SK-N-SH (cell line): ENCODE measurements at regions not wholly inside any gene's neighbourhood (a gene's known extent, or its start where the extent isn't known, plus 50 kb on each side); places are given as distances from the start of the nearest gene placed in this dataset.

Experiments used
- CTCF ChIA-PET: fragments of 300-600, 350-600 bp; formaldehyde crosslinking; extraction: SDS; loops from one replicate; lab custom pipeline; 2021; lab: Yijun Ruan, JAX
- POLR2A ChIA-PET: fragments of 350-600 bp; sonication (Branson Sonifier 250); formaldehyde crosslinking; extraction: SDS; loops from one replicate; lab custom pipeline; 2020; ENCODE audit warnings: antibody characterized with exemption, inconsistent platforms; lab: Yijun Ruan, JAX
- DNase-seq: peaks from one replicate; pipeline ENCODE4 v3.0.0; 2012
- H2AFZ ChIP-seq: fragments of 200-600 bp; sonication (generic); 2 replicates; pipeline ENCODE4 v1.8.1; 2016; ENCODE audit warnings: antibody characterized with exemption, mild to moderate bottlenecking, low read depth
- H3F3A ChIP-seq: fragments of 200-600 bp; sonication (generic); replicated peaks from 2 replicates; pipeline ENCODE3; 2016; ENCODE audit warnings: antibody characterized with exemption, mild to moderate bottlenecking; ENCODE audit not compliant: insufficient read depth
- H3K27ac ChIP-seq, 2 experiments: fragments of 200-500 bp in 1 of 2; fragments of 200-600 bp in 1 of 2; sonication (Bioruptor generic) in 1 of 2; sonication (generic), shearing (Covaris generic) in 1 of 2; 2 replicates each; pipeline versions ENCODE4 v1.5.1 to v1.6.1; 2014 to 2016; ENCODE audit warnings: low read depth in 2 of 2, inconsistent platforms in 1 of 2, low read length in 1 of 2, mild to moderate bottlenecking in 1 of 2, mixed read lengths in 1 of 2
- H3K27me3 ChIP-seq: fragments of 200-600 bp; sonication (generic), shearing (Covaris generic); 2 replicates; pipeline ENCODE4 v1.6.1; 2016; ENCODE audit warnings: mixed run types; ENCODE audit not compliant: insufficient read depth
- H3K36me3 ChIP-seq, 2 experiments: fragments of 200-500 bp in 1 of 2; fragments of 200-600 bp in 1 of 2; sonication (Bioruptor generic) in 1 of 2; sonication (generic) in 1 of 2; replicated peaks in 1 of 2; 2 replicates each; pipeline versions ENCODE3 to v1.5.1; 2014 to 2016; ENCODE audit warnings: low read length in 1 of 2, mild to moderate bottlenecking in 1 of 2; ENCODE audit not compliant: insufficient read depth in 2 of 2, control insufficient read depth in 1 of 2
- H3K4me1 ChIP-seq, 2 experiments: fragments of 200-500 bp in 1 of 2; fragments of 200-600 bp in 1 of 2; sonication (Bioruptor generic) in 1 of 2; sonication (generic), shearing (Covaris generic) in 1 of 2; 2 replicates each; pipeline versions ENCODE4 v1.5.1 to v1.6.1; 2014 to 2016; ENCODE audit warnings: low read depth in 1 of 2, low read length in 1 of 2, mixed run types in 1 of 2; ENCODE audit not compliant: insufficient read depth in 2 of 2, control insufficient read depth in 1 of 2
- H3K4me2 ChIP-seq: fragments of 200-600 bp; sonication (generic), shearing (Covaris generic); 2 replicates; pipeline ENCODE4 v1.6.1; 2017; ENCODE audit warnings: mixed run types
- H3K4me3 ChIP-seq, 2 experiments: fragments of 200-500 bp in 1 of 2; fragments of 200-600 bp in 1 of 2; sonication (Bioruptor generic) in 1 of 2; sonication (generic), shearing (Covaris generic) in 1 of 2; 2 replicates each; pipeline versions ENCODE4 v1.5.1 to v1.8.1; 2014 to 2016; ENCODE audit warnings: low read depth in 2 of 2, inconsistent platforms in 1 of 2, low read length in 1 of 2, mild to moderate bottlenecking in 1 of 2, mixed read lengths in 1 of 2, moderate library complexity in 1 of 2
- H3K79me2 ChIP-seq: fragments of 200-600 bp; sonication (generic); 2 replicates; pipeline ENCODE4 v1.8.1; 2017; ENCODE audit warnings: mild to moderate bottlenecking; ENCODE audit not compliant: insufficient read depth
- H3K9ac ChIP-seq: fragments of 200-600 bp; sonication (generic); 2 replicates; pipeline ENCODE4 v1.6.1; 2017; ENCODE audit warnings: mixed run types
- H3K9me2 ChIP-seq: fragments of 200-600 bp; sonication (generic); 2 replicates; pipeline ENCODE4 v1.6.1; 2017; ENCODE audit warnings: mixed run types
- H3K9me3 ChIP-seq: fragments of 200-600 bp; sonication (generic); 2 replicates; pipeline ENCODE4 v1.6.1; 2017; ENCODE audit warnings: mixed run types, mild to moderate bottlenecking, moderate library complexity
- H4K20me1 ChIP-seq: fragments of 200-600 bp; sonication (generic); 2 replicates; pipeline ENCODE4 v1.6.1; 2017; ENCODE audit warnings: mild to moderate bottlenecking, mixed run types; ENCODE audit not compliant: insufficient read depth
- CHD2 ChIP-seq: fragments of 150-350 bp; IDR thresholded peaks from 2 replicates; pipeline ENCODE4 v1.6.1; 2018; ENCODE audit warnings: low read length; ENCODE audit not compliant: partially characterized antibody
- FOSL2 ChIP-seq: IDR thresholded peaks from 2 replicates; pipeline ENCODE4 v1.4.0; 2012; ENCODE audit warnings: low read depth, mild to moderate bottlenecking, moderate library complexity, borderline replicate concordance
- FOXJ3 ChIP-seq: sonication (generic); formaldehyde crosslinking; IDR thresholded peaks from 2 replicates; pipeline ENCODE4 v1.5.1; 2020; ENCODE audit warnings: mild to moderate bottlenecking, missing genetic modification reagents
- GABPA ChIP-seq: IDR thresholded peaks from 2 replicates; pipeline ENCODE4 v1.4.0; 2012; ENCODE audit warnings: low read depth, mild to moderate bottlenecking
- JUND ChIP-seq: IDR thresholded peaks from 2 replicates; pipeline ENCODE4 v1.4.0; 2012
- MEF2A ChIP-seq: IDR thresholded peaks from 2 replicates; pipeline ENCODE4 v1.4.0; 2012; ENCODE audit warnings: low read depth, borderline replicate concordance
- MXI1 ChIP-seq: IDR thresholded peaks from 2 replicates; pipeline ENCODE4 v1.6.1; 2012; ENCODE audit warnings: mild to moderate bottlenecking, low read depth, low read length, improper control_type of control experiment
- NRF1 ChIP-seq: IDR thresholded peaks from 2 replicates; pipeline ENCODE4 v1.6.1; 2012; ENCODE audit warnings: low read depth, mild to moderate bottlenecking, low read length
- RFX5 ChIP-seq: IDR thresholded peaks from 2 replicates; pipeline ENCODE4 v1.6.1; 2012; ENCODE audit warnings: mild to moderate bottlenecking, improper control_type of control experiment, low read length
- SMC3 ChIP-seq: IDR thresholded peaks from 2 replicates; pipeline ENCODE4 v1.6.1; 2012; ENCODE audit warnings: low read depth, low read length, improper control_type of control experiment
- TAF1 ChIP-seq: IDR thresholded peaks from 2 replicates; pipeline ENCODE4 v1.6.1; 2012; ENCODE audit warnings: low read depth, mild to moderate bottlenecking, low read length, moderate library complexity, borderline replicate concordance
- TEAD4 ChIP-seq: IDR thresholded peaks from 2 replicates; pipeline ENCODE4 v1.4.0; 2012; ENCODE audit warnings: mild to moderate bottlenecking, borderline replicate concordance; ENCODE audit not compliant: insufficient read depth
- YY1 ChIP-seq: IDR thresholded peaks from 2 replicates; pipeline ENCODE4 v1.4.0; 2012; ENCODE audit warnings: low read depth, mild to moderate bottlenecking
- WGBS: methylation state at CpG from one replicate; pipeline ENCODE4 v1.1.6; 2017; ENCODE audit warnings: low lambda C conversion rate; 5-methylcytosine and 5-hydroxymethylcytosine counted together
- TF ChIP-seq, protein P1 (sequence below): IDR thresholded peaks from 2 replicates; pipeline ENCODE4 v1.4.0; 2012; ENCODE audit warnings: low read depth
- TF ChIP-seq, protein P2 (sequence below): IDR thresholded peaks from 2 replicates; pipeline ENCODE4 v1.4.0; 2012; ENCODE audit warnings: low read depth, borderline replicate concordance
- TF ChIP-seq, protein P3 (sequence below): fragments of 200-600 bp; sonication (generic); IDR thresholded peaks from 2 replicates; pipeline ENCODE4 v1.6.1; 2017; ENCODE audit warnings: antibody characterized with exemption, mild to moderate bottlenecking, moderate library complexity
- TF ChIP-seq, protein P4 (sequence below): IDR thresholded peaks from 2 replicates; pipeline ENCODE4; 2012
- TF ChIP-seq, protein P5 (sequence below): fragments of 150-350 bp; IDR thresholded peaks from 2 replicates; pipeline ENCODE4 v1.6.1; 2017; ENCODE audit warnings: antibody characterized with exemption, low read length, low read depth, borderline replicate concordance
- TF ChIP-seq, protein P6 (sequence below): fragments of 150-350 bp; IDR thresholded peaks from 2 replicates; pipeline ENCODE4 v1.6.1; 2016; ENCODE audit warnings: mild to moderate bottlenecking, low read depth, low read length
- TF ChIP-seq, protein P7 (sequence below): IDR thresholded peaks from 2 replicates; pipeline ENCODE4 v1.6.1; 2012; ENCODE audit warnings: mild to moderate bottlenecking, low read depth, low read length, moderate library complexity

DNA sequence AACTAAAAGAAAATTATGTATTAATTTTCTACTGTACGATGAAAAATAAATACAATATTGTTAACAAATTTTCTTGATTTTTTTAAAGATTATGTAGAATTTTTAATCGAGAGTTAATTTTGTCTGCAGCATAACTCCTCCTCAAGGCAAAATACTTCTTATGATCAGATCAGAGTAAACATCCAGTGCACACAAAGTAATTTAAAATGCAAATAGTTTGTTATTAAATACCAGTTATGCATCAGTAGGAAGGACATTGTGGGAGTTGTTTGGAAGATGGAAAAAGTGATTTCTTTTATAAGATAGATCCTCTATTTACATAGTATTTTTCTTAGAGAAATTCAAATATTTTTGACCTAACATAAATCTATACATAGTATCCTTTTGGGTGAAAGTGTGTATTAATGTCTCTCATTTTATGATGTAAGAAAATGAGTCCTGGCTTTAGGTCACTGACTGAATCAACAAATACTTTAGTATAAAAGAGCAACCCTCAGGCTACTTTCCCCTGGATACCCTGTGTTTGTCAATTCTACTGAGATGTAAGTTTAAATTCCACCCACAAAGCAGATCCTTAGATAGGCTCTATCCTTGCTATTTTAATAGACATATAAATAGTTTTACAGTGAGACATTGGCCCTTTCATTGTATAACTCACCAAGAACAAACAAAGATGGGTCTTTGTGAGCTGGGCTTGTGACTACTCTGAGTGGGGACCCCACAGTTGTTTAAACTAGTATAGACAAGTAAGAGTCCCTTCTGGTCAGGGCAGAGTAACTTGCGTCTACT, 1133.7 kb downstream of the GATA3 start:
- Histone ChIP-seq H3K27me3 (no peaks in the 10 kb centered on the region), H3K4me2 (no peak overlapping the region), H3K9me2 (no peaks in the 10 kb centered on the region), H3K4me1 (no peaks in the 10 kb centered on the region), H3K79me2 (no peaks in the 10 kb centered on the region), H3K4me3 (no peak overlapping the region), H3K36me3 (no peaks in the 10 kb centered on the region), H3K9me3 (no peaks in the 10 kb centered on the region), H2AFZ (no peak overlapping the region), H3K9ac (no peak overlapping the region), H3F3A (no peaks in the 10 kb centered on the region), H4K20me1 (no peaks in the 10 kb centered on the region), H3K27ac (no peak overlapping the region)
- 73% methylated on average over 3 of the region's 3 CpGs for WGBS
- TF ChIP-seq, protein P1, sequence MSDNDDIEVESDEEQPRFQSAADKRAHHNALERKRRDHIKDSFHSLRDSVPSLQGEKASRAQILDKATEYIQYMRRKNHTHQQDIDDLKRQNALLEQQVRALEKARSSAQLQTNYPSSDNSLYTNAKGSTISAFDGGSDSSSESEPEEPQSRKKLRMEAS, result no peak
- TF ChIP-seq CHD2 (no peak), GABPA (no peak), TEAD4 (no peak), YY1 (no peak), MEF2A (no peak), FOSL2 (no peak), SMC3 (no peak), FOXJ3 (CRISPR knock-in tag) (no peak), JUND (no peak), MXI1 (no peak), TAF1 (no peak), RFX5 (no peak), NRF1 (no peak)
- TF ChIP-seq, protein P2, sequence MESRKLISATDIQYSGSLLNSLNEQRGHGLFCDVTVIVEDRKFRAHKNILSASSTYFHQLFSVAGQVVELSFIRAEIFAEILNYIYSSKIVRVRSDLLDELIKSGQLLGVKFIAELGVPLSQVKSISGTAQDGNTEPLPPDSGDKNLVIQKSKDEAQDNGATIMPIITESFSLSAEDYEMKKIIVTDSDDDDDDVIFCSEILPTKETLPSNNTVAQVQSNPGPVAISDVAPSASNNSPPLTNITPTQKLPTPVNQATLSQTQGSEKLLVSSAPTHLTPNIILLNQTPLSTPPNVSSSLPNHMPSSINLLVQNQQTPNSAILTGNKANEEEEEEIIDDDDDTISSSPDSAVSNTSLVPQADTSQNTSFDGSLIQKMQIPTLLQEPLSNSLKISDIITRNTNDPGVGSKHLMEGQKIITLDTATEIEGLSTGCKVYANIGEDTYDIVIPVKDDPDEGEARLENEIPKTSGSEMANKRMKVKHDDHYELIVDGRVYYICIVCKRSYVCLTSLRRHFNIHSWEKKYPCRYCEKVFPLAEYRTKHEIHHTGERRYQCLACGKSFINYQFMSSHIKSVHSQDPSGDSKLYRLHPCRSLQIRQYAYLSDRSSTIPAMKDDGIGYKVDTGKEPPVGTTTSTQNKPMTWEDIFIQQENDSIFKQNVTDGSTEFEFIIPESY, result no peak
- TF ChIP-seq, protein P3, sequence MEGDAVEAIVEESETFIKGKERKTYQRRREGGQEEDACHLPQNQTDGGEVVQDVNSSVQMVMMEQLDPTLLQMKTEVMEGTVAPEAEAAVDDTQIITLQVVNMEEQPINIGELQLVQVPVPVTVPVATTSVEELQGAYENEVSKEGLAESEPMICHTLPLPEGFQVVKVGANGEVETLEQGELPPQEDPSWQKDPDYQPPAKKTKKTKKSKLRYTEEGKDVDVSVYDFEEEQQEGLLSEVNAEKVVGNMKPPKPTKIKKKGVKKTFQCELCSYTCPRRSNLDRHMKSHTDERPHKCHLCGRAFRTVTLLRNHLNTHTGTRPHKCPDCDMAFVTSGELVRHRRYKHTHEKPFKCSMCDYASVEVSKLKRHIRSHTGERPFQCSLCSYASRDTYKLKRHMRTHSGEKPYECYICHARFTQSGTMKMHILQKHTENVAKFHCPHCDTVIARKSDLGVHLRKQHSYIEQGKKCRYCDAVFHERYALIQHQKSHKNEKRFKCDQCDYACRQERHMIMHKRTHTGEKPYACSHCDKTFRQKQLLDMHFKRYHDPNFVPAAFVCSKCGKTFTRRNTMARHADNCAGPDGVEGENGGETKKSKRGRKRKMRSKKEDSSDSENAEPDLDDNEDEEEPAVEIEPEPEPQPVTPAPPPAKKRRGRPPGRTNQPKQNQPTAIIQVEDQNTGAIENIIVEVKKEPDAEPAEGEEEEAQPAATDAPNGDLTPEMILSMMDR, result no peak
- TF ChIP-seq, protein P4, sequence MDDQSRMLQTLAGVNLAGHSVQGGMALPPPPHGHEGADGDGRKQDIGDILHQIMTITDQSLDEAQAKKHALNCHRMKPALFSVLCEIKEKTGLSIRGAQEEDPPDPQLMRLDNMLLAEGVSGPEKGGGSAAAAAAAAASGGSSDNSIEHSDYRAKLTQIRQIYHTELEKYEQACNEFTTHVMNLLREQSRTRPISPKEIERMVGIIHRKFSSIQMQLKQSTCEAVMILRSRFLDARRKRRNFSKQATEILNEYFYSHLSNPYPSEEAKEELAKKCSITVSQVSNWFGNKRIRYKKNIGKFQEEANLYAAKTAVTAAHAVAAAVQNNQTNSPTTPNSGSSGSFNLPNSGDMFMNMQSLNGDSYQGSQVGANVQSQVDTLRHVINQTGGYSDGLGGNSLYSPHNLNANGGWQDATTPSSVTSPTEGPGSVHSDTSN, result no peak
- TF ChIP-seq, protein P5, sequence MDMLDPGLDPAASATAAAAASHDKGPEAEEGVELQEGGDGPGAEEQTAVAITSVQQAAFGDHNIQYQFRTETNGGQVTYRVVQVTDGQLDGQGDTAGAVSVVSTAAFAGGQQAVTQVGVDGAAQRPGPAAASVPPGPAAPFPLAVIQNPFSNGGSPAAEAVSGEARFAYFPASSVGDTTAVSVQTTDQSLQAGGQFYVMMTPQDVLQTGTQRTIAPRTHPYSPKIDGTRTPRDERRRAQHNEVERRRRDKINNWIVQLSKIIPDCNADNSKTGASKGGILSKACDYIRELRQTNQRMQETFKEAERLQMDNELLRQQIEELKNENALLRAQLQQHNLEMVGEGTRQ, result no peak
- TF ChIP-seq, protein P6, sequence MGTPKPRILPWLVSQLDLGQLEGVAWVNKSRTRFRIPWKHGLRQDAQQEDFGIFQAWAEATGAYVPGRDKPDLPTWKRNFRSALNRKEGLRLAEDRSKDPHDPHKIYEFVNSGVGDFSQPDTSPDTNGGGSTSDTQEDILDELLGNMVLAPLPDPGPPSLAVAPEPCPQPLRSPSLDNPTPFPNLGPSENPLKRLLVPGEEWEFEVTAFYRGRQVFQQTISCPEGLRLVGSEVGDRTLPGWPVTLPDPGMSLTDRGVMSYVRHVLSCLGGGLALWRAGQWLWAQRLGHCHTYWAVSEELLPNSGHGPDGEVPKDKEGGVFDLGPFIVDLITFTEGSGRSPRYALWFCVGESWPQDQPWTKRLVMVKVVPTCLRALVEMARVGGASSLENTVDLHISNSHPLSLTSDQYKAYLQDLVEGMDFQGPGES, result no peak
- TF ChIP-seq, protein P7, sequence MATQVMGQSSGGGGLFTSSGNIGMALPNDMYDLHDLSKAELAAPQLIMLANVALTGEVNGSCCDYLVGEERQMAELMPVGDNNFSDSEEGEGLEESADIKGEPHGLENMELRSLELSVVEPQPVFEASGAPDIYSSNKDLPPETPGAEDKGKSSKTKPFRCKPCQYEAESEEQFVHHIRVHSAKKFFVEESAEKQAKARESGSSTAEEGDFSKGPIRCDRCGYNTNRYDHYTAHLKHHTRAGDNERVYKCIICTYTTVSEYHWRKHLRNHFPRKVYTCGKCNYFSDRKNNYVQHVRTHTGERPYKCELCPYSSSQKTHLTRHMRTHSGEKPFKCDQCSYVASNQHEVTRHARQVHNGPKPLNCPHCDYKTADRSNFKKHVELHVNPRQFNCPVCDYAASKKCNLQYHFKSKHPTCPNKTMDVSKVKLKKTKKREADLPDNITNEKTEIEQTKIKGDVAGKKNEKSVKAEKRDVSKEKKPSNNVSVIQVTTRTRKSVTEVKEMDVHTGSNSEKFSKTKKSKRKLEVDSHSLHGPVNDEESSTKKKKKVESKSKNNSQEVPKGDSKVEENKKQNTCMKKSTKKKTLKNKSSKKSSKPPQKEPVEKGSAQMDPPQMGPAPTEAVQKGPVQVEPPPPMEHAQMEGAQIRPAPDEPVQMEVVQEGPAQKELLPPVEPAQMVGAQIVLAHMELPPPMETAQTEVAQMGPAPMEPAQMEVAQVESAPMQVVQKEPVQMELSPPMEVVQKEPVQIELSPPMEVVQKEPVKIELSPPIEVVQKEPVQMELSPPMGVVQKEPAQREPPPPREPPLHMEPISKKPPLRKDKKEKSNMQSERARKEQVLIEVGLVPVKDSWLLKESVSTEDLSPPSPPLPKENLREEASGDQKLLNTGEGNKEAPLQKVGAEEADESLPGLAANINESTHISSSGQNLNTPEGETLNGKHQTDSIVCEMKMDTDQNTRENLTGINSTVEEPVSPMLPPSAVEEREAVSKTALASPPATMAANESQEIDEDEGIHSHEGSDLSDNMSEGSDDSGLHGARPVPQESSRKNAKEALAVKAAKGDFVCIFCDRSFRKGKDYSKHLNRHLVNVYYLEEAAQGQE, result no peak
- no peak for DNase-seq
- ChIA-PET CTCF (no interaction called here), POLR2A (no interaction called here)
